ENCODE measurements at regions not wholly inside any gene's neighbourhood (a gene's known extent, or its start where the extent isn't known, plus 50 kb on each side); places are given as distances from the start of the nearest gene placed in this dataset.

DNA sequence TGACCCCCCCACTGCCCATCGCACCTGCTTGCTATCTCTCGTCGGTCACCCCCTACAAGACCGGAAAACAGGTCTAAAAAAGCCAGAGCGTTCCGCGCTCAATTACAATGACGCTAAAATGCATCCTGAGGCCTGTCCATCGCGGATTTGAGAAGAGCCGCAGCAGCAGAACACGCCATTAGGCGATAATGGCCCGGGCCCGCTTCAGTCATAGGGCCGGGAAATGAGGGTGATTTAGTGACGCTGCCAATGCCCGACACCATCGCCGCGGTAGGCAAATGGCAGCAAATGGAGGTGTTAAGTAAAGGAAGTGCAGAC lies 64.1 kb upstream of the SSX2IP start:
- Histone ChIP-seq H3K9ac (ENCODE audit: low read depth, low read length) (no peak overlapping the region), H2BK5ac (ENCODE audit: low read depth, low read length, poor library complexity, severe bottlenecking) (no peak overlapping the region), H4K8ac (ENCODE audit: low read depth in 2 of 2, low read length in 2 of 2) (no peak overlapping the region), H2AFZ (replicated peaks; ENCODE audit: low read length, poor library complexity) (no peak overlapping the region), H4K20me1 (ENCODE audit: insufficient read depth, low read length) (no peaks in the 10 kb centered on the region; the same call in 1 of the 2 replicates), H3K27ac (ENCODE audit: insufficient read depth, low read length) (no peak overlapping the region), H4K91ac (ENCODE audit: insufficient read depth, low read depth, low read length) (no peak overlapping the region), H3K4me3 (ENCODE audit: insufficient read depth, low read depth, low read length) (no peak overlapping the region), H2BK120ac (ENCODE audit: low read depth, low read length) (no peak overlapping the region), H3K36me3 (ENCODE audit: control insufficient read depth, insufficient read depth, low read length) (no peaks in the 10 kb centered on the region), H2AK5ac (ENCODE audit: low read depth, low read length) (no peak overlapping the region), H3K79me1 (ENCODE audit: low read depth in 1 of 2, low read length in 2 of 2) (no peaks in the 10 kb centered on the region), H3K18ac (ENCODE audit: low read depth, low read length) (no peak overlapping the region), H2AK9ac (replicated peaks; ENCODE audit: low read depth, low read length, poor library complexity) (no peak overlapping the region), H3K9me3 (ENCODE audit: control insufficient read depth, insufficient read depth, low read length) (no peaks in the 10 kb centered on the region), H3K27me3 (ENCODE audit: control insufficient read depth, insufficient read depth, low read length) (no peaks in the 10 kb centered on the region), H3K4me2 (ENCODE audit: low read depth, low read length) (no peak overlapping the region), H4K5ac (ENCODE audit: low read depth, low read length) (no peak overlapping the region), H3K14ac (replicated peaks; ENCODE audit: low read depth, low read length) (no peak overlapping the region), H2BK20ac (ENCODE audit: low read depth, low read length) (no peak overlapping the region), H3K4ac (ENCODE audit: low read depth, low read length) (no peak overlapping the region), H3K4me1 (ENCODE audit: control insufficient read depth, insufficient read depth, low read length) (peaks cover 10% of the 10 kb centered on the region), H2BK15ac (ENCODE audit: low read depth, low read length) (no peak overlapping the region), H3K23ac (ENCODE audit: low read depth, low read length) (no peak overlapping the region), H3K56ac (ENCODE audit: extremely low read depth, insufficient read depth, low read length) (no peak overlapping the region), H3K9me1 (ENCODE audit: insufficient read depth, low read length) (peaks cover 3% of the 10 kb centered on the region)
- dilution Hi-C loops (cut with HindIII; ENCODE audit: low sequenced_read_pairs, unreplicated experiment) (no loop called here), in situ Hi-C loops (cut with MboI; ENCODE audit: low sequenced_read_pairs) (loop anchor here (5.0 to 25.0 kb wide), 3 partner anchors 127 to 600 kb away; no protein-coding TSS in a partner anchor), intact Hi-C loops (cut with micrococcal nuclease) (loop anchor here (5.0 to 10.0 kb wide), 4 partner anchors 87 to 822 kb away; partner anchors contain the start of genes CTBS and SAMD13)
- no TSS peak for BruUV-seq (replicated peaks)
- ChIA-PET CTCF (interaction anchor here (0.7 to 1.6 kb wide), 5 partner anchors 39 to 317 kb away, joined by 3 to 5 read pairs (median 4); no protein-coding TSS in a partner anchor), POLR2A (ENCODE audit: unreplicated experiment) (no interaction called here)
- no peak for DNase-seq
- 57% methylated on average over 17 of the region's 21 CpGs; no CpG with 5 or more reads in 1 of the 2 experiments for WGBS, 2 experiments (ENCODE audit: extremely low coverage in 2 of 2, insufficient read length in 1 of 2)
- ATAC-seq (ENCODE audit: low read depth): no peak
- TF ChIP-seq BHLHE40 (IDR thresholded peaks at IDR 0.05; ENCODE audit: low read depth, low read length) (no peak), FOS (IDR thresholded peaks at IDR 0.05; ENCODE audit: low read depth, low read length) (no peak), RFX5 (IDR thresholded peaks at IDR 0.05; ENCODE audit: low read depth, low read length) (no peak), MXI1 (IDR thresholded peaks at IDR 0.05; ENCODE audit: borderline replicate concordance, low read depth, low read length) (no peak), MAFK (IDR thresholded peaks at IDR 0.05; ENCODE audit: low read depth, low read length) (no peak), CEBPB (IDR thresholded peaks at IDR 0.05; ENCODE audit: low read depth, low read length) (no peak), POLR2A (IDR thresholded peaks at IDR 0.05; ENCODE audit: low read depth, low read length) (no peak), RAD21 (IDR thresholded peaks at IDR 0.05; ENCODE audit: low read length) (no peak), CHD1 (IDR thresholded peaks at IDR 0.05; ENCODE audit: low read depth, low read length) (no peak), NFE2L2 (IDR thresholded peaks at IDR 0.05; ENCODE audit: low read depth, low read length) (no peak), RCOR1 (IDR thresholded peaks at IDR 0.05; ENCODE audit: insufficient replicate concordance, low read length) (no peak), MAZ (IDR thresholded peaks at IDR 0.05; ENCODE audit: borderline replicate concordance, low read depth, low read length) (no peak)
- TF ChIP-seq, protein P1, sequence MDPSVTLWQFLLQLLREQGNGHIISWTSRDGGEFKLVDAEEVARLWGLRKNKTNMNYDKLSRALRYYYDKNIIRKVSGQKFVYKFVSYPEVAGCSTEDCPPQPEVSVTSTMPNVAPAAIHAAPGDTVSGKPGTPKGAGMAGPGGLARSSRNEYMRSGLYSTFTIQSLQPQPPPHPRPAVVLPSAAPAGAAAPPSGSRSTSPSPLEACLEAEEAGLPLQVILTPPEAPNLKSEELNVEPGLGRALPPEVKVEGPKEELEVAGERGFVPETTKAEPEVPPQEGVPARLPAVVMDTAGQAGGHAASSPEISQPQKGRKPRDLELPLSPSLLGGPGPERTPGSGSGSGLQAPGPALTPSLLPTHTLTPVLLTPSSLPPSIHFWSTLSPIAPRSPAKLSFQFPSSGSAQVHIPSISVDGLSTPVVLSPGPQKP (IDR thresholded peaks at IDR 0.05; ENCODE audit: borderline replicate concordance, low read depth, low read length): no peak
- TF ChIP-seq, protein P2, sequence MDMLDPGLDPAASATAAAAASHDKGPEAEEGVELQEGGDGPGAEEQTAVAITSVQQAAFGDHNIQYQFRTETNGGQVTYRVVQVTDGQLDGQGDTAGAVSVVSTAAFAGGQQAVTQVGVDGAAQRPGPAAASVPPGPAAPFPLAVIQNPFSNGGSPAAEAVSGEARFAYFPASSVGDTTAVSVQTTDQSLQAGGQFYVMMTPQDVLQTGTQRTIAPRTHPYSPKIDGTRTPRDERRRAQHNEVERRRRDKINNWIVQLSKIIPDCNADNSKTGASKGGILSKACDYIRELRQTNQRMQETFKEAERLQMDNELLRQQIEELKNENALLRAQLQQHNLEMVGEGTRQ (IDR thresholded peaks at IDR 0.05; ENCODE audit: low read depth, low read length): no peak
- TF ChIP-seq, protein P3, sequence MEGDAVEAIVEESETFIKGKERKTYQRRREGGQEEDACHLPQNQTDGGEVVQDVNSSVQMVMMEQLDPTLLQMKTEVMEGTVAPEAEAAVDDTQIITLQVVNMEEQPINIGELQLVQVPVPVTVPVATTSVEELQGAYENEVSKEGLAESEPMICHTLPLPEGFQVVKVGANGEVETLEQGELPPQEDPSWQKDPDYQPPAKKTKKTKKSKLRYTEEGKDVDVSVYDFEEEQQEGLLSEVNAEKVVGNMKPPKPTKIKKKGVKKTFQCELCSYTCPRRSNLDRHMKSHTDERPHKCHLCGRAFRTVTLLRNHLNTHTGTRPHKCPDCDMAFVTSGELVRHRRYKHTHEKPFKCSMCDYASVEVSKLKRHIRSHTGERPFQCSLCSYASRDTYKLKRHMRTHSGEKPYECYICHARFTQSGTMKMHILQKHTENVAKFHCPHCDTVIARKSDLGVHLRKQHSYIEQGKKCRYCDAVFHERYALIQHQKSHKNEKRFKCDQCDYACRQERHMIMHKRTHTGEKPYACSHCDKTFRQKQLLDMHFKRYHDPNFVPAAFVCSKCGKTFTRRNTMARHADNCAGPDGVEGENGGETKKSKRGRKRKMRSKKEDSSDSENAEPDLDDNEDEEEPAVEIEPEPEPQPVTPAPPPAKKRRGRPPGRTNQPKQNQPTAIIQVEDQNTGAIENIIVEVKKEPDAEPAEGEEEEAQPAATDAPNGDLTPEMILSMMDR (conservative IDR thresholded peaks at IDR 0.05; ENCODE audit: low read depth, low read length): no peak

Data from IMR-90 (cell line).